ENCODE measurements at regions not wholly inside any gene's neighbourhood (a gene's known extent, or its start where the extent isn't known, plus 50 kb on each side); places are given as distances from the start of the nearest gene placed in this dataset.

GRCh38 chr16:26688105-26688504 lies 378.6 kb upstream of the C16orf82 start:
- Histone ChIP-seq H3K4me2 (ENCODE audit: insufficient read depth, low read length) (no peak overlapping the region), H4K20me1 (ENCODE audit: insufficient read depth, low read length) (no peaks in the 10 kb centered on the region), H3K4me1 (ENCODE audit: insufficient read depth, low read length) (no peaks in the 10 kb centered on the region), H3K9me3 (ENCODE audit: insufficient read depth, low read length, severe bottlenecking) (no peaks in the 10 kb centered on the region), H3K4me3 (ENCODE audit: low read depth in 1 of 2, low read length in 2 of 2) (no peak overlapping the region), H3K79me2 (ENCODE audit: insufficient read depth, low read length) (no peaks in the 10 kb centered on the region), H3K27me3 (ENCODE audit: insufficient read depth, low read length, poor library complexity) (peaks cover 3% of the 10 kb centered on the region), H3K27ac (ENCODE audit: low read length) (no peak overlapping the region), H2AFZ (ENCODE audit: low read depth, low read length) (no peak overlapping the region), H3K36me3 (ENCODE audit: insufficient read depth, low read length) (no peaks in the 10 kb centered on the region), H3K9ac (ENCODE audit: low read depth, low read length) (no peak overlapping the region)
- DNase-seq (no peak), ATAC-seq (ENCODE audit: insufficient read depth, low read depth) (no peak)
- no peak for TF ChIP-seq EZH2 (IDR thresholded peaks at IDR 0.05; ENCODE audit: borderline replicate concordance, low read depth, low read length, severe bottlenecking)
- no peak for TF ChIP-seq CTCF (IDR thresholded peaks at IDR 0.05; ENCODE audit: borderline replicate concordance, extremely low read depth, low read length, poor library complexity, severe bottlenecking)

- Histone ChIP-seq H3K4me2 (ENCODE audit: insufficient read depth, low read length) (no peak overlapping the region), H2AFZ (ENCODE audit: low read depth, low read length) (no peak overlapping the region), H3K27me3 (ENCODE audit: insufficient read depth, low read length, poor library complexity) (peaks cover 3% of the 10 kb centered on the region), H3K4me3 (ENCODE audit: low read depth in 1 of 2, low read length in 2 of 2) (no peak overlapping the region), H3K27ac (ENCODE audit: low read length) (no peak overlapping the region), H3K9ac (ENCODE audit: low read depth, low read length) (no peak overlapping the region), H3K9me3 (ENCODE audit: insufficient read depth, low read length, severe bottlenecking) (no peaks in the 10 kb centered on the region), H3K4me1 (ENCODE audit: insufficient read depth, low read length) (no peaks in the 10 kb centered on the region), H4K20me1 (ENCODE audit: insufficient read depth, low read length) (no peaks in the 10 kb centered on the region), H3K36me3 (ENCODE audit: insufficient read depth, low read length) (no peaks in the 10 kb centered on the region), H3K79me2 (ENCODE audit: insufficient read depth, low read length) (no peaks in the 10 kb centered on the region)
- no peak for ATAC-seq (ENCODE audit: insufficient read depth, low read depth)
- TF ChIP-seq EZH2 (IDR thresholded peaks at IDR 0.05; ENCODE audit: borderline replicate concordance, low read depth, low read length, severe bottlenecking) (no peak), CTCF (IDR thresholded peaks at IDR 0.05; ENCODE audit: borderline replicate concordance, extremely low read depth, low read length, poor library complexity, severe bottlenecking) (no peak)
- no peak for DNase-seq
Measured at GRCh38 chr16:26688699-26689098, 378.0 kb upstream of the C16orf82 start.

DNA sequence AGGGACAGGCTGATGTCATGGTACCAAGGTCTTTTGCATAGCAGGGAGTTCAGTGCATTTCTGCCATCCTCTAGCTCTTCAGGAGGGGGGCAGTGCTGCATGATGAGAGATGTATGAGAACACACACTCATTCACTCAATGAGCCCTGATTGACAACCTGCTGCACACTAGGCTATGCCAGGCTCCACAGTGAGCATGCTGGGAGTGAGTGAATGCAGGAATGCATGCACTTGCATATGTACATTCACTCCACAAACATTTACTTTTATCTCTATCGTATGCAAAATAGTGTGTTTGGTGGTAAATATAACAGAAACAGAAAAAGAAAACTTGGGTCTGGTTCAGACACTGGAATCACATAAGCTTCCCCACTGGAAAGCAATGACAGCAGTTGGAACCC lies 374.1 kb upstream of the C16orf82 start:
- H3K36me3 ChIP-seq (ENCODE audit: insufficient read depth, low read length): no peaks in the 10 kb centered on the region
- H3K4me2 ChIP-seq (ENCODE audit: insufficient read depth, low read length): no peak overlapping the region
- H3K9me3 ChIP-seq (ENCODE audit: insufficient read depth, low read length, severe bottlenecking): no peaks in the 10 kb centered on the region
- H3K79me2 ChIP-seq (ENCODE audit: insufficient read depth, low read length): no peaks in the 10 kb centered on the region
- TF ChIP-seq EZH2 (IDR thresholded peaks at IDR 0.05; ENCODE audit: borderline replicate concordance, low read depth, low read length, severe bottlenecking) (no peak), CTCF (IDR thresholded peaks at IDR 0.05; ENCODE audit: borderline replicate concordance, extremely low read depth, low read length, poor library complexity, severe bottlenecking) (no peak)
- H3K4me3 ChIP-seq (ENCODE audit: low read depth in 1 of 2, low read length in 2 of 2): no peak overlapping the region
- ATAC-seq (ENCODE audit: insufficient read depth, low read depth): no peak
- peaks cover 3% of the 10 kb centered on the region for H3K27me3 ChIP-seq (ENCODE audit: insufficient read depth, low read length, poor library complexity)
- H3K9ac ChIP-seq (ENCODE audit: low read depth, low read length): no peak overlapping the region
- no peaks in the 10 kb centered on the region for H3K4me1 ChIP-seq (ENCODE audit: insufficient read depth, low read length)
- H2AFZ ChIP-seq (ENCODE audit: low read depth, low read length): no peak overlapping the region
- no peak overlapping the region for H3K27ac ChIP-seq (ENCODE audit: low read length)
- no peak for DNase-seq
- H4K20me1 ChIP-seq (ENCODE audit: insufficient read depth, low read length): no peaks in the 10 kb centered on the region

GRCh38 chr16:26697807-26698206 lies 368.9 kb upstream of the C16orf82 start:
- Histone ChIP-seq H3K27ac (ENCODE audit: low read length) (no peak overlapping the region), H3K9me3 (ENCODE audit: insufficient read depth, low read length, severe bottlenecking) (no peaks in the 10 kb centered on the region), H3K4me2 (ENCODE audit: insufficient read depth, low read length) (no peak overlapping the region), H4K20me1 (ENCODE audit: insufficient read depth, low read length) (no peaks in the 10 kb centered on the region), H3K79me2 (ENCODE audit: insufficient read depth, low read length) (no peaks in the 10 kb centered on the region), H3K9ac (ENCODE audit: low read depth, low read length) (no peak overlapping the region), H2AFZ (ENCODE audit: low read depth, low read length) (no peak overlapping the region), H3K4me3 (ENCODE audit: low read depth in 1 of 2, low read length in 2 of 2) (no peak overlapping the region), H3K27me3 (ENCODE audit: insufficient read depth, low read length, poor library complexity) (no peaks in the 10 kb centered on the region), H3K4me1 (ENCODE audit: insufficient read depth, low read length) (no peaks in the 10 kb centered on the region), H3K36me3 (ENCODE audit: insufficient read depth, low read length) (no peaks in the 10 kb centered on the region)
- ATAC-seq (ENCODE audit: insufficient read depth, low read depth) (no peak), DNase-seq (no peak)
- TF ChIP-seq CTCF (IDR thresholded peaks at IDR 0.05; ENCODE audit: borderline replicate concordance, extremely low read depth, low read length, poor library complexity, severe bottlenecking) (no peak), EZH2 (IDR thresholded peaks at IDR 0.05; ENCODE audit: borderline replicate concordance, low read depth, low read length, severe bottlenecking) (no peak)

Data from DND-41 (cell line).